ENCODE measurements at regions not wholly inside any gene's neighbourhood (a gene's known extent, or its start where the extent isn't known, plus 50 kb on each side); places are given as distances from the start of the nearest gene placed in this dataset.

DNA sequence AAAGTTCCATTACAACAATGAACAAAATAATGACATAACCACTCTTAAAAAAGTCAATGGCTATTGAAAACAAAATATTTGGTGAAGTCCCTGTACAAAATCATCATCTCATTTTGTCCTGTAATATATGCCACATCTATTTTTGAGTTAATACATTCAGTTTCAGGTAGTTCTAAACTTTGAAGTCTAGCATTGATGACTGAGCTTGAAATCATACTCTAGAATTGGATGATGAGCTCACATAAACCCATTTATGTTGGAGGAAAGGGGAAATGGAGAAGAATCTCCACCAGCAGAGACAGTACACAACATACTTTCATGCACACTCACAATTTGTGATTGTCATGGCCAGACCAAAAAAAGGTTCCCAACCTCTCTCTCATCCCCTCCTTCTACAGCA lies 371.1 kb upstream of the NR3C2 start:
- no peak for TF ChIP-seq POLR2AphosphoS5 (IDR thresholded peaks at IDR 0.05; ENCODE audit: low read depth, low read length)
- TF ChIP-seq EZH2phosphoT487 (IDR thresholded peaks at IDR 0.05; ENCODE audit: borderline replicate concordance, low read depth), result no peak
- TF ChIP-seq, protein P1, sequence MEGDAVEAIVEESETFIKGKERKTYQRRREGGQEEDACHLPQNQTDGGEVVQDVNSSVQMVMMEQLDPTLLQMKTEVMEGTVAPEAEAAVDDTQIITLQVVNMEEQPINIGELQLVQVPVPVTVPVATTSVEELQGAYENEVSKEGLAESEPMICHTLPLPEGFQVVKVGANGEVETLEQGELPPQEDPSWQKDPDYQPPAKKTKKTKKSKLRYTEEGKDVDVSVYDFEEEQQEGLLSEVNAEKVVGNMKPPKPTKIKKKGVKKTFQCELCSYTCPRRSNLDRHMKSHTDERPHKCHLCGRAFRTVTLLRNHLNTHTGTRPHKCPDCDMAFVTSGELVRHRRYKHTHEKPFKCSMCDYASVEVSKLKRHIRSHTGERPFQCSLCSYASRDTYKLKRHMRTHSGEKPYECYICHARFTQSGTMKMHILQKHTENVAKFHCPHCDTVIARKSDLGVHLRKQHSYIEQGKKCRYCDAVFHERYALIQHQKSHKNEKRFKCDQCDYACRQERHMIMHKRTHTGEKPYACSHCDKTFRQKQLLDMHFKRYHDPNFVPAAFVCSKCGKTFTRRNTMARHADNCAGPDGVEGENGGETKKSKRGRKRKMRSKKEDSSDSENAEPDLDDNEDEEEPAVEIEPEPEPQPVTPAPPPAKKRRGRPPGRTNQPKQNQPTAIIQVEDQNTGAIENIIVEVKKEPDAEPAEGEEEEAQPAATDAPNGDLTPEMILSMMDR (IDR thresholded peaks at IDR 0.05), result no peak
- no peak for TF ChIP-seq EP300 (IDR thresholded peaks at IDR 0.05; ENCODE audit: borderline replicate concordance in 1 of 2, low read depth in 1 of 2, low read length in 1 of 2)
- TF ChIP-seq, protein P2, sequence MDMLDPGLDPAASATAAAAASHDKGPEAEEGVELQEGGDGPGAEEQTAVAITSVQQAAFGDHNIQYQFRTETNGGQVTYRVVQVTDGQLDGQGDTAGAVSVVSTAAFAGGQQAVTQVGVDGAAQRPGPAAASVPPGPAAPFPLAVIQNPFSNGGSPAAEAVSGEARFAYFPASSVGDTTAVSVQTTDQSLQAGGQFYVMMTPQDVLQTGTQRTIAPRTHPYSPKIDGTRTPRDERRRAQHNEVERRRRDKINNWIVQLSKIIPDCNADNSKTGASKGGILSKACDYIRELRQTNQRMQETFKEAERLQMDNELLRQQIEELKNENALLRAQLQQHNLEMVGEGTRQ (IDR thresholded peaks at IDR 0.05; ENCODE audit: borderline replicate concordance, low read depth, low read length), result no peak
- TF ChIP-seq RFX5 (IDR thresholded peaks at IDR 0.05; ENCODE audit: low read length), result no peak
- TF ChIP-seq, protein P3, sequence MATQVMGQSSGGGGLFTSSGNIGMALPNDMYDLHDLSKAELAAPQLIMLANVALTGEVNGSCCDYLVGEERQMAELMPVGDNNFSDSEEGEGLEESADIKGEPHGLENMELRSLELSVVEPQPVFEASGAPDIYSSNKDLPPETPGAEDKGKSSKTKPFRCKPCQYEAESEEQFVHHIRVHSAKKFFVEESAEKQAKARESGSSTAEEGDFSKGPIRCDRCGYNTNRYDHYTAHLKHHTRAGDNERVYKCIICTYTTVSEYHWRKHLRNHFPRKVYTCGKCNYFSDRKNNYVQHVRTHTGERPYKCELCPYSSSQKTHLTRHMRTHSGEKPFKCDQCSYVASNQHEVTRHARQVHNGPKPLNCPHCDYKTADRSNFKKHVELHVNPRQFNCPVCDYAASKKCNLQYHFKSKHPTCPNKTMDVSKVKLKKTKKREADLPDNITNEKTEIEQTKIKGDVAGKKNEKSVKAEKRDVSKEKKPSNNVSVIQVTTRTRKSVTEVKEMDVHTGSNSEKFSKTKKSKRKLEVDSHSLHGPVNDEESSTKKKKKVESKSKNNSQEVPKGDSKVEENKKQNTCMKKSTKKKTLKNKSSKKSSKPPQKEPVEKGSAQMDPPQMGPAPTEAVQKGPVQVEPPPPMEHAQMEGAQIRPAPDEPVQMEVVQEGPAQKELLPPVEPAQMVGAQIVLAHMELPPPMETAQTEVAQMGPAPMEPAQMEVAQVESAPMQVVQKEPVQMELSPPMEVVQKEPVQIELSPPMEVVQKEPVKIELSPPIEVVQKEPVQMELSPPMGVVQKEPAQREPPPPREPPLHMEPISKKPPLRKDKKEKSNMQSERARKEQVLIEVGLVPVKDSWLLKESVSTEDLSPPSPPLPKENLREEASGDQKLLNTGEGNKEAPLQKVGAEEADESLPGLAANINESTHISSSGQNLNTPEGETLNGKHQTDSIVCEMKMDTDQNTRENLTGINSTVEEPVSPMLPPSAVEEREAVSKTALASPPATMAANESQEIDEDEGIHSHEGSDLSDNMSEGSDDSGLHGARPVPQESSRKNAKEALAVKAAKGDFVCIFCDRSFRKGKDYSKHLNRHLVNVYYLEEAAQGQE (IDR thresholded peaks at IDR 0.05; ENCODE audit: low read depth, low read length), result no peak
- no peak for TF ChIP-seq GATA2 (CRISPR knock-in tag; IDR thresholded peaks at IDR 0.05)
- no peak for TF ChIP-seq FOSL2 (IDR thresholded peaks at IDR 0.05; ENCODE audit: borderline replicate concordance, low read depth)
- TF ChIP-seq TEAD4 (IDR thresholded peaks at IDR 0.05; ENCODE audit: borderline replicate concordance, insufficient read depth), result no peak
- no peak for TF ChIP-seq CHD2 (IDR thresholded peaks at IDR 0.05; ENCODE audit: low read length, partially characterized antibody)
- no peak for TF ChIP-seq SIN3A (IDR thresholded peaks at IDR 0.05; ENCODE audit: borderline replicate concordance, low read depth, low read length)
- no peak for TF ChIP-seq YY1 (IDR thresholded peaks at IDR 0.05; ENCODE audit: low read depth)

All from SK-N-SH (cell line).